Mesenchymal stem cell (in vitro differentiated cells and primary cell): ENCODE measurements at regions not wholly inside any gene's neighbourhood (a gene's known extent, or its start where the extent isn't known, plus 50 kb on each side); places are given as distances from the start of the nearest gene placed in this dataset.

ENCODE experiments used
- DNase-seq: peaks from one replicate; pipeline ENCODE4 v3.0.0-alpha.2; 2013
- H2AFZ ChIP-seq: one replicate; pipeline ENCODE4 v1.6.1; 2013; ENCODE audit warnings: low read depth, mild to moderate bottlenecking, control low read depth, inconsistent platforms, low read length, moderate library complexity
- H2AK5ac ChIP-seq: 2 replicates; pipeline ENCODE4 v1.6.1; 2013; ENCODE audit warnings: low read length, moderate library complexity, mild to moderate bottlenecking, inconsistent platforms; ENCODE audit not compliant: severe bottlenecking
- H2BK120ac ChIP-seq: one replicate; pipeline ENCODE4 v1.6.1; 2013; ENCODE audit warnings: low read depth, mild to moderate bottlenecking, inconsistent platforms, low read length, moderate library complexity
- H2BK12ac ChIP-seq, 2 experiments: one replicate each; pipeline ENCODE4 v1.6.1; 2013; ENCODE audit warnings: inconsistent platforms in 2 of 2, low read length in 2 of 2, mild to moderate bottlenecking in 2 of 2, moderate library complexity in 2 of 2, control low read depth in 1 of 2
- H2BK15ac ChIP-seq: one replicate; pipeline ENCODE4 v1.6.1; 2013; ENCODE audit warnings: mild to moderate bottlenecking, low read depth, inconsistent platforms; ENCODE audit not compliant: poor library complexity, severe bottlenecking
- H2BK5ac ChIP-seq: 2 replicates; pipeline ENCODE4 v1.6.1; 2013; ENCODE audit warnings: low read depth, mild to moderate bottlenecking, low read length, control low read depth, inconsistent platforms; ENCODE audit not compliant: poor library complexity, severe bottlenecking
- H3K14ac ChIP-seq, 2 experiments: one replicate each; pipeline ENCODE4 v1.6.1; 2013; ENCODE audit warnings: inconsistent platforms in 2 of 2, low read length in 2 of 2, control low read depth in 1 of 2, mild to moderate bottlenecking in 1 of 2, moderate library complexity in 1 of 2
- H3K18ac ChIP-seq, 2 experiments: one replicate each; pipeline ENCODE4 v1.6.1; 2013; ENCODE audit warnings: inconsistent platforms in 2 of 2, low read length in 2 of 2, control low read depth in 1 of 2, low read depth in 1 of 2, mild to moderate bottlenecking in 1 of 2
- H3K23ac ChIP-seq, 2 experiments: one replicate each; pipeline ENCODE4 v1.6.1; 2013; ENCODE audit warnings: inconsistent platforms in 2 of 2, low read length in 2 of 2, mild to moderate bottlenecking in 2 of 2, moderate library complexity in 2 of 2, control low read depth in 1 of 2
- H3K27ac ChIP-seq: 2 replicates; pipeline ENCODE4 v1.5.1; 2013; ENCODE audit warnings: mild to moderate bottlenecking, moderate library complexity, low read length, control low read depth, inconsistent platforms; ENCODE audit not compliant: poor library complexity, severe bottlenecking
- H3K27me3 ChIP-seq, 2 experiments: 2 replicates each; pipeline versions ENCODE4 v1.6.1 to v1.7.0; 2013; ENCODE audit warnings: low read length in 2 of 2, mild to moderate bottlenecking in 2 of 2, moderate library complexity in 2 of 2, control low read depth in 1 of 2, inconsistent platforms in 1 of 2; ENCODE audit not compliant: control insufficient read depth in 1 of 2, insufficient read depth in 1 of 2
- H3K36me3 ChIP-seq, 2 experiments: 2 replicates each; pipeline versions ENCODE4 v1.6.1 to v1.7.0; 2013; ENCODE audit warnings: low read length in 2 of 2, control low read depth in 1 of 2, inconsistent platforms in 1 of 2, low read depth in 1 of 2, mild to moderate bottlenecking in 1 of 2; ENCODE audit not compliant: insufficient read depth in 2 of 2, control insufficient read depth in 1 of 2
- H3K4ac ChIP-seq, 2 experiments: one replicate each; pipeline ENCODE4 v1.6.1; 2013; ENCODE audit warnings: inconsistent platforms in 2 of 2, low read length in 2 of 2, mild to moderate bottlenecking in 2 of 2, moderate library complexity in 2 of 2, control low read depth in 1 of 2, low read depth in 1 of 2
- H3K4me1 ChIP-seq: 2 replicates; pipeline ENCODE4 v1.6.1; 2013; ENCODE audit warnings: low read depth, low read length, control low read depth; ENCODE audit not compliant: control insufficient read depth, insufficient read depth
- H3K4me2 ChIP-seq: 2 replicates; pipeline ENCODE4 v1.6.1; 2013; ENCODE audit warnings: low read length, mild to moderate bottlenecking, inconsistent platforms; ENCODE audit not compliant: poor library complexity, severe bottlenecking
- H3K4me3 ChIP-seq, 2 experiments: 2 replicates each; pipeline versions ENCODE4 v1.5.1 to v1.7.0; 2013; ENCODE audit warnings: low read length in 2 of 2, mild to moderate bottlenecking in 2 of 2, control low read depth in 1 of 2, low read depth in 1 of 2; ENCODE audit not compliant: insufficient read depth in 1 of 2
- H3K79me1 ChIP-seq: replicated peaks from 2 replicates; pipeline ENCODE4 v1.6.1; 2013; ENCODE audit warnings: mild to moderate bottlenecking, control low read depth, low read length, inconsistent platforms; ENCODE audit not compliant: poor library complexity, severe bottlenecking
- H3K9ac ChIP-seq: 2 replicates; pipeline ENCODE4 v1.7.0; 2013; ENCODE audit warnings: mild to moderate bottlenecking, low read length, moderate library complexity
- H3K9me3 ChIP-seq: 2 replicates; pipeline ENCODE4 v1.7.0; 2013; ENCODE audit warnings: mild to moderate bottlenecking, low read length; ENCODE audit not compliant: control insufficient read depth
- H4K8ac ChIP-seq: one replicate; pipeline ENCODE4 v1.6.1; 2013; ENCODE audit warnings: inconsistent platforms, mild to moderate bottlenecking, low read length, moderate library complexity
- H4K91ac ChIP-seq: one replicate; pipeline ENCODE4 v1.6.1; 2013; ENCODE audit warnings: mild to moderate bottlenecking, low read length, inconsistent platforms
- WGBS: methylation state at CpG from one replicate; pipeline ENCODE4 v1.1.7; 2013; ENCODE audit warnings: mixed read lengths; 5-methylcytosine and 5-hydroxymethylcytosine counted together

GRCh38 chr7:21330462-21331178, 97.3 kb upstream of the SP4 start:
- no peak overlapping the region for H4K91ac ChIP-seq
- H3K36me3 ChIP-seq, result no peaks in the 10 kb centered on the region
- no peak overlapping the region for H2BK12ac ChIP-seq
- no peak overlapping the region for H2BK5ac ChIP-seq
- no peak overlapping the region for H3K18ac ChIP-seq
- no peak overlapping the region for H3K27ac ChIP-seq
- H3K14ac ChIP-seq, result no peak overlapping the region
- no peaks in the 10 kb centered on the region for H3K9me3 ChIP-seq
- no peak overlapping the region for H3K9ac ChIP-seq
- no peaks in the 10 kb centered on the region for H3K4me1 ChIP-seq
- H2BK15ac ChIP-seq, result no peak overlapping the region
- no peak overlapping the region for H3K4me2 ChIP-seq
- no peak overlapping the region for H3K4me3 ChIP-seq
- no peak for DNase-seq
- H3K23ac ChIP-seq, result no peak overlapping the region
- no peak overlapping the region for H3K4ac ChIP-seq
- no peaks in the 10 kb centered on the region for H3K79me1 ChIP-seq
- no peak overlapping the region for H4K8ac ChIP-seq
- no peak overlapping the region for H2BK120ac ChIP-seq
- 91% methylated on average over 27 of the region's 31 CpGs for WGBS
- no peaks in the 10 kb centered on the region for H3K27me3 ChIP-seq
- no peak overlapping the region for H2AK5ac ChIP-seq
- no peak overlapping the region for H2AFZ ChIP-seq

- Histone ChIP-seq H4K91ac (no peak overlapping the region), H3K23ac (no peak overlapping the region), H3K18ac (no peak overlapping the region), H3K4me1 (no peaks in the 10 kb centered on the region), H3K79me1 (no peaks in the 10 kb centered on the region), H2BK5ac (no peak overlapping the region), H3K9ac (no peak overlapping the region), H2BK15ac (no peak overlapping the region), H3K36me3 (no peaks in the 10 kb centered on the region), H3K4ac (no peak overlapping the region), H2AFZ (no peak overlapping the region), H3K9me3 (no peaks in the 10 kb centered on the region), H2BK120ac (no peak overlapping the region), H4K8ac (no peak overlapping the region), H2BK12ac (no peak overlapping the region), H2AK5ac (no peak overlapping the region), H3K27me3 (no peaks in the 10 kb centered on the region), H3K4me2 (no peak overlapping the region), H3K4me3 (no peak overlapping the region), H3K14ac (no peak overlapping the region), H3K27ac (no peak overlapping the region)
- WGBS, result 50% methylated on average over 1 of the region's 1 CpG
- no peak for DNase-seq
These were observed 93.0 kb upstream of the SP4 start for GRCh38 chr7:21334906-21335305.

- H3K14ac ChIP-seq, result no peak overlapping the region
- no peaks in the 10 kb centered on the region for H3K9me3 ChIP-seq
- no peaks in the 10 kb centered on the region for H3K79me1 ChIP-seq
- no peak overlapping the region for H4K91ac ChIP-seq
- DNase-seq, result no peak
- WGBS, result 82% methylated on average over 6 of the region's 7 CpGs
- H2BK12ac ChIP-seq, result no peak overlapping the region
- H2BK5ac ChIP-seq, result no peak overlapping the region
- no peak overlapping the region for H3K9ac ChIP-seq
- H3K4me2 ChIP-seq, result no peak overlapping the region
- H3K36me3 ChIP-seq, result no peaks in the 10 kb centered on the region
- H3K27ac ChIP-seq, result no peak overlapping the region
- no peak overlapping the region for H2BK15ac ChIP-seq
- H3K27me3 ChIP-seq, result no peaks in the 10 kb centered on the region
- no peak overlapping the region for H3K4ac ChIP-seq
- no peak overlapping the region for H3K23ac ChIP-seq
- H4K8ac ChIP-seq, result no peak overlapping the region
- no peak overlapping the region for H3K4me3 ChIP-seq
- H3K4me1 ChIP-seq, result no peaks in the 10 kb centered on the region
- H2BK120ac ChIP-seq, result no peak overlapping the region
- no peak overlapping the region for H2AK5ac ChIP-seq
- no peak overlapping the region for H2AFZ ChIP-seq
- no peak overlapping the region for H3K18ac ChIP-seq
These were observed 91.1 kb upstream of the SP4 start for GRCh38 chr7:21336743-21337142.

GRCh38 chr7:21338728-21339164, 89.1 kb upstream of the SP4 start:
- WGBS, result 76% methylated on average over 1 of the region's 4 CpGs

More at GRCh38 chr7:21338728-21339164, 89.1 kb upstream of the SP4 start:
- no peak for DNase-seq
- H3K4me3 ChIP-seq, result no peak overlapping the region
- no peaks in the 10 kb centered on the region for H3K4me1 ChIP-seq
- H3K14ac ChIP-seq, result no peak overlapping the region
- no peak overlapping the region for H3K4me2 ChIP-seq
- no peak overlapping the region for H2BK12ac ChIP-seq
- no peaks in the 10 kb centered on the region for H3K79me1 ChIP-seq
- H2AFZ ChIP-seq, result no peak overlapping the region
- H3K9ac ChIP-seq, result no peak overlapping the region
- no peak overlapping the region for H3K4ac ChIP-seq
- H2BK5ac ChIP-seq, result no peak overlapping the region
- no peaks in the 10 kb centered on the region for H3K9me3 ChIP-seq
- no peak overlapping the region for H4K8ac ChIP-seq
- H2BK15ac ChIP-seq, result no peak overlapping the region
- no peak overlapping the region for H2BK120ac ChIP-seq
- no peak overlapping the region for H2AK5ac ChIP-seq
- H3K23ac ChIP-seq, result no peak overlapping the region
- no peak overlapping the region for H3K27ac ChIP-seq
- no peaks in the 10 kb centered on the region for H3K27me3 ChIP-seq
- no peaks in the 10 kb centered on the region for H3K36me3 ChIP-seq
- H3K18ac ChIP-seq, result no peak overlapping the region
- H4K91ac ChIP-seq, result no peak overlapping the region
